ENCODE measurements at regions not wholly inside any gene's neighbourhood (a gene's known extent, or its start where the extent isn't known, plus 50 kb on each side); places are given as distances from the start of the nearest gene placed in this dataset.

- H3K27ac ChIP-seq = no peak overlapping the region
- no peaks in the 10 kb centered on the region for H3K4me1 ChIP-seq
- 71 to 77% methylated on average over 3 of the region's 3 CpGs for WGBS, 2 donors
- no peaks in the 10 kb centered on the region for H3K9me3 ChIP-seq
- TF ChIP-seq EP300 (IDR thresholded peaks at IDR 0.05) (no peak), CTCF (IDR thresholded peaks at IDR 0.05) (no peak)
- H3K36me3 ChIP-seq = no peaks in the 10 kb centered on the region
- H3K4me3 ChIP-seq = no peak overlapping the region
- no peak for DNase-seq (ENCODE audit: low spot score in 2 of 2)
- H3K27me3 ChIP-seq = no peaks in the 10 kb centered on the region
Measured at GRCh38 chr11:35878741-35879140, 65.1 kb upstream of the LDLRAD3 start.

- no peaks in the 10 kb centered on the region for H3K9me3 ChIP-seq
- DNase-seq (ENCODE audit: low spot score in 2 of 2) = no peak
- 72 to 78% methylated on average over 3 of the region's 3 CpGs for WGBS, 2 donors
Measured at GRCh38 chr11:35879361-35879760, 64.5 kb upstream of the LDLRAD3 start.

GRCh38 chr11:35886759-35887158 is 57.1 kb upstream of the LDLRAD3 start:
- TF ChIP-seq POLR2A (IDR thresholded peaks at IDR 0.05) (no peak), EP300 (IDR thresholded peaks at IDR 0.05) (no peak), CTCF (IDR thresholded peaks at IDR 0.05) (no peak)
- no peak for DNase-seq (ENCODE audit: low spot score in 2 of 2)
- 94 to 95% methylated on average over 2 of the region's 2 CpGs for WGBS, 2 donors
- Histone ChIP-seq H3K27me3 (no peaks in the 10 kb centered on the region), H3K36me3 (no peaks in the 10 kb centered on the region), H3K4me1 (no peaks in the 10 kb centered on the region), H3K9me3 (no peaks in the 10 kb centered on the region), H3K4me3 (no peak overlapping the region), H3K27ac (no peak overlapping the region)

More at GRCh38 chr11:35879361-35879760, 64.5 kb upstream of the LDLRAD3 start:
- Histone ChIP-seq H3K4me1 (no peaks in the 10 kb centered on the region), H3K4me3 (no peak overlapping the region), H3K27ac (no peak overlapping the region), H3K27me3 (no peaks in the 10 kb centered on the region), H3K36me3 (no peaks in the 10 kb centered on the region)
- TF ChIP-seq POLR2A (IDR thresholded peaks at IDR 0.05) = no peak
- TF ChIP-seq EP300 (IDR thresholded peaks at IDR 0.05) = no peak
- no peak for TF ChIP-seq CTCF (IDR thresholded peaks at IDR 0.05)

GRCh38 chr11:35887737-35888136 is 56.1 kb upstream of the LDLRAD3 start:
- DNase-seq (ENCODE audit: low spot score in 2 of 2) = no peak
- no peaks in the 10 kb centered on the region for H3K36me3 ChIP-seq
- H3K4me1 ChIP-seq = no peaks in the 10 kb centered on the region
- no peaks in the 10 kb centered on the region for H3K9me3 ChIP-seq
- H3K4me3 ChIP-seq = no peak overlapping the region
- no peak overlapping the region for H3K27ac ChIP-seq
- TF ChIP-seq POLR2A (IDR thresholded peaks at IDR 0.05) (no peak), EP300 (IDR thresholded peaks at IDR 0.05) (no peak), CTCF (IDR thresholded peaks at IDR 0.05) (no peak)
- 88 to 99% methylated on average over 3 of the region's 3 CpGs for WGBS, 2 donors
- H3K27me3 ChIP-seq = no peaks in the 10 kb centered on the region

- Histone ChIP-seq H3K4me1 (no peaks in the 10 kb centered on the region), H3K4me3 (no peak overlapping the region), H3K9me3 (no peaks in the 10 kb centered on the region), H3K36me3 (no peaks in the 10 kb centered on the region), H3K27ac (no peak overlapping the region), H3K27me3 (no peaks in the 10 kb centered on the region)
- TF ChIP-seq EP300 (IDR thresholded peaks at IDR 0.05) = no peak
- no peak for TF ChIP-seq CTCF (IDR thresholded peaks at IDR 0.05)
- no peak for TF ChIP-seq POLR2A (IDR thresholded peaks at IDR 0.05)
- WGBS, 2 donors = 83 to 87% methylated on average over 3 of the region's 3 CpGs
- no peak for DNase-seq (ENCODE audit: low spot score in 2 of 2)
Measured at GRCh38 chr11:35888961-35889360, 54.9 kb upstream of the LDLRAD3 start.

Measured in tibial nerve (tissue), 4 donors.